H9 (cell line): ENCODE measurements at regions not wholly inside any gene's neighbourhood (a gene's known extent, or its start where the extent isn't known, plus 50 kb on each side); places are given as distances from the start of the nearest gene placed in this dataset.

Source experiments
- DNase-seq: peaks from one replicate; pipeline ENCODE4 v3.0.0-alpha.2; 2017
- H2AFZ ChIP-seq: one replicate; pipeline ENCODE4 v1.6.1; 2013; ENCODE audit warnings: mild to moderate bottlenecking, low read length, control low read depth, moderate library complexity
- H2AK5ac ChIP-seq: 2 replicates; pipeline ENCODE4 v1.6.1; 2013; ENCODE audit warnings: low read length, control low read depth, mixed read lengths; ENCODE audit not compliant: insufficient read length
- H2BK120ac ChIP-seq: one replicate; pipeline ENCODE4 v1.6.1; 2013; ENCODE audit warnings: low read depth, mild to moderate bottlenecking, low read length, control low read depth, inconsistent platforms; ENCODE audit not compliant: poor library complexity, severe bottlenecking
- H2BK12ac ChIP-seq: 2 replicates; pipeline ENCODE4 v1.6.1; 2013; ENCODE audit warnings: low read length, control low read depth, mixed read lengths, low read depth; ENCODE audit not compliant: insufficient read length
- H2BK15ac ChIP-seq: 2 replicates; pipeline ENCODE4 v1.6.1; 2013; ENCODE audit warnings: low read depth, low read length, control low read depth
- H2BK20ac ChIP-seq: one replicate; pipeline ENCODE4 v1.6.1; 2013; ENCODE audit warnings: low read depth, mild to moderate bottlenecking, low read length, control low read depth, inconsistent platforms; ENCODE audit not compliant: poor library complexity, severe bottlenecking
- H2BK5ac ChIP-seq: 2 replicates; pipeline ENCODE4 v1.6.1; 2013; ENCODE audit warnings: low read length, control low read depth, mixed read lengths; ENCODE audit not compliant: insufficient read length
- H3K14ac ChIP-seq: 2 replicates; pipeline ENCODE4 v1.6.1; 2013; ENCODE audit warnings: low read length, control low read depth; ENCODE audit not compliant: insufficient read depth
- H3K18ac ChIP-seq: 2 replicates; pipeline ENCODE4 v1.6.1; 2013; ENCODE audit warnings: low read depth, mild to moderate bottlenecking, mixed read lengths, low read length, control low read depth; ENCODE audit not compliant: insufficient read length
- H3K23ac ChIP-seq: 2 replicates; pipeline ENCODE4 v1.6.1; 2013; ENCODE audit warnings: low read length, control low read depth, mixed read lengths, low read depth; ENCODE audit not compliant: insufficient read length
- H3K23me2 ChIP-seq: 2 replicates; pipeline ENCODE4 v1.6.1; 2013; ENCODE audit warnings: low read depth, mild to moderate bottlenecking, mixed read lengths, low read length, control low read depth; ENCODE audit not compliant: insufficient read length, poor library complexity, severe bottlenecking
- H3K27ac ChIP-seq: 2 replicates; pipeline ENCODE4 v1.5.1; 2013; ENCODE audit warnings: low read length, control low read depth, mixed read lengths, low read depth; ENCODE audit not compliant: insufficient read length
- H3K27me3 ChIP-seq: 2 replicates; pipeline ENCODE4 v1.6.1; 2013; ENCODE audit warnings: low read length, control low read depth, inconsistent platforms; ENCODE audit not compliant: insufficient read depth
- H3K4ac ChIP-seq: 2 replicates; pipeline ENCODE4 v1.6.1; 2013; ENCODE audit warnings: low read depth, mild to moderate bottlenecking, control low read depth, inconsistent platforms, low read length, moderate library complexity
- H3K4me1 ChIP-seq: 2 replicates; pipeline ENCODE4 v1.6.1; 2013; ENCODE audit warnings: low read length, control low read depth, inconsistent platforms; ENCODE audit not compliant: insufficient read depth
- H3K4me2 ChIP-seq: 2 replicates; pipeline ENCODE4 v1.6.1; 2013; ENCODE audit warnings: low read length, control low read depth, mixed read lengths; ENCODE audit not compliant: insufficient read length, insufficient read depth
- H3K56ac ChIP-seq: 2 replicates; pipeline ENCODE4 v1.6.1; 2013; ENCODE audit warnings: low read depth, mild to moderate bottlenecking, mixed read lengths, low read length, control low read depth; ENCODE audit not compliant: insufficient read length
- H3K79me1 ChIP-seq: 2 replicates; pipeline ENCODE4 v1.6.1; 2013; ENCODE audit warnings: low read depth, mild to moderate bottlenecking, moderate library complexity, low read length, control low read depth, inconsistent platforms; ENCODE audit not compliant: insufficient read depth, poor library complexity, severe bottlenecking
- H3K79me2 ChIP-seq: 2 replicates; pipeline ENCODE4 v1.6.1; 2013; ENCODE audit warnings: low read length, control low read depth, inconsistent platforms; ENCODE audit not compliant: insufficient read depth
- H3K9ac ChIP-seq: 2 replicates; pipeline ENCODE4 v1.6.1; 2013; ENCODE audit warnings: low read length, control low read depth, mixed read lengths; ENCODE audit not compliant: insufficient read length; ENCODE audit errors: extremely low read depth
- H3K9me3 ChIP-seq: one replicate; pipeline ENCODE4 v1.6.1; 2013; ENCODE audit warnings: low read depth, low read length, inconsistent platforms; ENCODE audit not compliant: control insufficient read depth
- H3T11ph ChIP-seq: one replicate; pipeline ENCODE4 v1.6.1; 2013; ENCODE audit warnings: mild to moderate bottlenecking, low read length, control low read depth, inconsistent platforms
- H4K20me1 ChIP-seq: one replicate; pipeline ENCODE4 v1.6.1; 2013; ENCODE audit not compliant: control insufficient read depth, insufficient read length, insufficient read depth
- H4K5ac ChIP-seq: 2 replicates; pipeline ENCODE4 v1.6.1; 2013; ENCODE audit warnings: low read depth, mild to moderate bottlenecking, mixed read lengths, low read length, control low read depth; ENCODE audit not compliant: insufficient read length
- H4K8ac ChIP-seq: replicated peaks from 2 replicates; pipeline ENCODE4 v1.6.1; 2013; ENCODE audit warnings: low read length, control low read depth, mixed read lengths, low read depth; ENCODE audit not compliant: insufficient read length
- H4K91ac ChIP-seq: 2 replicates; pipeline ENCODE4 v1.6.1; 2013; ENCODE audit warnings: low read depth, mild to moderate bottlenecking, moderate library complexity, mixed read lengths, low read length, control low read depth; ENCODE audit not compliant: insufficient read length
- H3K27ac Mint-ChIP-seq, 3 experiments: 2 replicates in 2 of 3; 3 replicates in 1 of 3; pipeline ENCODE4 v1.8.0; 2020 to 2021; ENCODE audit warnings: mixed read lengths in 3 of 3, mild to moderate bottlenecking in 1 of 3, moderate library complexity in 1 of 3
- H3K27me3 Mint-ChIP-seq: 2 replicates; pipeline ENCODE4 v1.8.0; 2021; ENCODE audit warnings: low read depth, mild to moderate bottlenecking, moderate library complexity, mixed read lengths
- H3K36me3 Mint-ChIP-seq, 3 experiments: 2 replicates in 2 of 3; 3 replicates in 1 of 3; pipeline ENCODE4 v1.8.0; 2020 to 2021; ENCODE audit warnings: low read depth in 3 of 3, mixed read lengths in 3 of 3; ENCODE audit not compliant: insufficient read depth in 1 of 3
- H3K4me1 Mint-ChIP-seq, 2 experiments: 2 replicates each; pipeline ENCODE4 v1.8.0; 2020; ENCODE audit warnings: mixed read lengths in 2 of 2
- H3K4me3 Mint-ChIP-seq, 2 experiments: 2 replicates in 1 of 2; 3 replicates in 1 of 2; pipeline ENCODE4 v1.8.0; 2020 to 2021; ENCODE audit warnings: mild to moderate bottlenecking in 2 of 2, mixed read lengths in 2 of 2, moderate library complexity in 1 of 2
- H3K9me3 Mint-ChIP-seq, 2 experiments: 2 replicates in 1 of 2; 3 replicates in 1 of 2; pipeline ENCODE4 v1.8.0; 2020; ENCODE audit warnings: mild to moderate bottlenecking in 2 of 2, mixed read lengths in 2 of 2, moderate library complexity in 1 of 2
- WGBS: extraction: QIAGEN DNeasy Blood & Tissue Kit; methylation state at CpG from one replicate; pipeline ENCODE4 v1.1.7; 2013; ENCODE audit warnings: missing lambda C conversion rate, low lambda C conversion rate, mixed read lengths; ENCODE audit not compliant: insufficient read length; ENCODE audit errors: extremely low coverage; 5-methylcytosine and 5-hydroxymethylcytosine counted together
- TF ChIP-seq, protein P1 (sequence below): fragments of 200-600 bp; sonication (generic); conservative IDR thresholded peaks from 3 replicates; pipeline ENCODE4 v1.8.0; 2021; ENCODE audit warnings: antibody characterized with exemption, mild to moderate bottlenecking

DNA sequence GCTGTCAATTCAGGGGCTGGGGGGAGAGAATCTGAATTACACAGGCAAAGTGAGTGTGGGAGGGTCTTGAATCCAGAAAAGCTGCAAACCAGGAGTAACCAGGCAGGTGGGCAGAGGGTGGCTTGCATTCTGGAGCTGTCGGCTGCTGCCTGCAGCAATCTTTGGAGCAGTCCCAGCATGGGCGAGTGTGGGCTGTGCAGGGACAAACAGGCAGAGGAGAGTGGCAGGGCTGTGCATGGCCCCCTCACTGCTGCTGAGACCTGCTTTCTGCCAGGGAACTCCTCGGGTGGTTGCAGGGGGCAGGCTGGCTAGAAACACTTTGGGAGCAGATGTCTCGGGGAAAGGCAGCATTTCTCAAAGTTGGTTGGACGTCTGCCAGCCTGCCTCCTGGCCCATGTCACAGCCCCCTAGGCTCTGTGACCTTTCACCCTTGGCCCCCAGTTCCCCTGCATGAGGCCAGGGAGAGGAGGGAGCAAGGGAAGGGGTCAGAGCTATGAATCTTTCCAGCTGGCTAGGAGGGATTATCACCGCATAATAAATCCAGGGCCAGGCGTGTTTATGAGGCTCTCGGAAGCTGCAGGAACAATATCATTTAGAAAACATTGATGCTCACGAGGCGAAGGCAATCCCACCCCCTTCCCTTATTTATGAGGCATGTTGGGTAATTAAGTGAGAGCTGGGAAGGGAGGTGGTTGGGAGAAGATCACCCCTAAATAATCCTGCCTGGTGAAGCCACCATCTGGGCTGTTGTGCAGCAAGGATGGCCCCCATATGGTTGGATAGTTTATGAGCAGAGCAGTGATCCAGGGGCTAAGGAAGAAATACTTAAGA, 212.3 kb upstream of the NCAM1 start:
- Histone ChIP-seq H2BK15ac (no peak overlapping the region), H2AFZ (no peak overlapping the region), H3K79me2 (no peaks in the 10 kb centered on the region), H3T11ph (no peak overlapping the region), H3K27ac (no peak overlapping the region), H3K14ac (no peak overlapping the region), H4K91ac (no peak overlapping the region), H2BK12ac (no peak overlapping the region), H3K23me2 (no peaks in the 10 kb centered on the region), H3K4ac (no peak overlapping the region), H3K4me2 (no peak overlapping the region), H3K18ac (no peak overlapping the region), H2BK120ac (no peak overlapping the region), H3K27me3 (no peaks in the 10 kb centered on the region), H3K23ac (no peak overlapping the region), H3K9ac (no peak overlapping the region), H4K8ac (no peak overlapping the region), H2BK20ac (no peak overlapping the region), H4K5ac (no peak overlapping the region), H3K4me1 (no peaks in the 10 kb centered on the region), H3K9me3 (no peaks in the 10 kb centered on the region), H2BK5ac (no peak overlapping the region), H4K20me1 (no peaks in the 10 kb centered on the region), H3K79me1 (no peaks in the 10 kb centered on the region), H3K56ac (no peak overlapping the region), H2AK5ac (no peak overlapping the region)
- Mint-ChIP-seq H3K36me3 (no peaks in the 10 kb centered on the region), H3K4me1 (peaks cover 3 to 8% of the 10 kb centered on the region in 2 experiments; a peak in 2 of 4 replicates), H3K9me3 (no peaks in the 10 kb centered on the region), H3K27ac (no peak overlapping the region; a peak in 1 of 7 replicates), H3K27me3 (peaks cover 4% of the 10 kb centered on the region), H3K4me3 (no peak overlapping the region)
- WGBS: no CpG with 5 or more reads among the region's 10 CpGs
- TF ChIP-seq, protein P1, sequence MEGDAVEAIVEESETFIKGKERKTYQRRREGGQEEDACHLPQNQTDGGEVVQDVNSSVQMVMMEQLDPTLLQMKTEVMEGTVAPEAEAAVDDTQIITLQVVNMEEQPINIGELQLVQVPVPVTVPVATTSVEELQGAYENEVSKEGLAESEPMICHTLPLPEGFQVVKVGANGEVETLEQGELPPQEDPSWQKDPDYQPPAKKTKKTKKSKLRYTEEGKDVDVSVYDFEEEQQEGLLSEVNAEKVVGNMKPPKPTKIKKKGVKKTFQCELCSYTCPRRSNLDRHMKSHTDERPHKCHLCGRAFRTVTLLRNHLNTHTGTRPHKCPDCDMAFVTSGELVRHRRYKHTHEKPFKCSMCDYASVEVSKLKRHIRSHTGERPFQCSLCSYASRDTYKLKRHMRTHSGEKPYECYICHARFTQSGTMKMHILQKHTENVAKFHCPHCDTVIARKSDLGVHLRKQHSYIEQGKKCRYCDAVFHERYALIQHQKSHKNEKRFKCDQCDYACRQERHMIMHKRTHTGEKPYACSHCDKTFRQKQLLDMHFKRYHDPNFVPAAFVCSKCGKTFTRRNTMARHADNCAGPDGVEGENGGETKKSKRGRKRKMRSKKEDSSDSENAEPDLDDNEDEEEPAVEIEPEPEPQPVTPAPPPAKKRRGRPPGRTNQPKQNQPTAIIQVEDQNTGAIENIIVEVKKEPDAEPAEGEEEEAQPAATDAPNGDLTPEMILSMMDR: no peak
- DNase-seq: no peak
